Panc1 (cell line): ENCODE measurements at regions not wholly inside any gene's neighbourhood (a gene's known extent, or its start where the extent isn't known, plus 50 kb on each side); places are given as distances from the start of the nearest gene placed in this dataset.

Experiments
- ATAC-seq: fragments of 200-7000 bp; cut with Tn5 transposase; 2 replicates; pipeline ENCODE4 v1.9.1; 2020; ENCODE audit warnings: mild to moderate bottlenecking, moderate library complexity
- BruUV-seq: library from RNA; stranded (reverse); fragments of 400-500 nt; replicated peaks from 2 replicates; lab custom pipeline; 2021; lab: Mats Ljungman, UMichigan
- CTCF ChIA-PET: fragments of 300-600 bp; sonication (Branson Sonifier 250); formaldehyde crosslinking; loops from one replicate; lab custom pipeline; 2022; ENCODE audit warnings: antibody characterized with exemption; lab: Charles Lee
- POLR2A ChIA-PET: fragments of 300-600 bp; sonication (Branson Sonifier 250); formaldehyde crosslinking; loops from one replicate; lab custom pipeline; 2022; ENCODE audit warnings: antibody characterized with exemption; lab: Charles Lee
- DNase-seq: peaks from one replicate; pipeline ENCODE4 v3.0.0-alpha.2; 2010; ENCODE audit warnings: low read depth, low spot score
- H3K27ac ChIP-seq: 2 replicates; pipeline ENCODE4 v1.5.1; 2011; ENCODE audit warnings: mild to moderate bottlenecking, low read length, inconsistent platforms
- H3K27me3 ChIP-seq: fragments of 200-500 bp; sonication (Bioruptor generic); 2 replicates; pipeline ENCODE4 v1.6.0; 2014; ENCODE audit warnings: low read length, inconsistent platforms; ENCODE audit not compliant: control insufficient read depth, insufficient read depth
- H3K36me3 ChIP-seq: fragments of 200-500 bp; sonication (Bioruptor generic); 2 replicates; pipeline ENCODE4 v1.5.1; 2014; ENCODE audit warnings: inconsistent platforms, mild to moderate bottlenecking, low read length, moderate library complexity; ENCODE audit not compliant: control insufficient read depth, insufficient read depth
- H3K4me1 ChIP-seq: 2 replicates; pipeline ENCODE4 v1.5.1; 2011; ENCODE audit warnings: inconsistent platforms, mild to moderate bottlenecking, low read length, moderate library complexity; ENCODE audit not compliant: control insufficient read depth, insufficient read depth
- H3K4me3 ChIP-seq, 2 experiments: 2 replicates each; pipeline ENCODE4 v1.5.1; 2011 to 2012; ENCODE audit warnings: low read depth in 2 of 2, low read length in 2 of 2, mild to moderate bottlenecking in 2 of 2, inconsistent platforms in 1 of 2, moderate library complexity in 1 of 2
- H3K9me3 ChIP-seq: fragments of 200-500 bp; sonication (Bioruptor generic); 2 replicates; pipeline ENCODE4 v1.5.1; 2014; ENCODE audit warnings: low read depth, mild to moderate bottlenecking, inconsistent platforms, low read length, moderate library complexity; ENCODE audit not compliant: control insufficient read depth, insufficient read depth
- CTCF ChIP-seq: fragments of 450-650 bp; IDR thresholded peaks from 2 replicates; pipeline ENCODE4 v1.5.1; 2017; ENCODE audit warnings: mild to moderate bottlenecking
- POLR2AphosphoS5 ChIP-seq: IDR thresholded peaks from 2 replicates; pipeline ENCODE4 v1.6.1; 2012; ENCODE audit warnings: mild to moderate bottlenecking, low read depth, low read length, moderate library complexity
- REST ChIP-seq, 2 experiments: IDR thresholded peaks; 2 replicates each; pipeline ENCODE4 v1.6.1; 2011 to 2012; ENCODE audit warnings: low read depth in 2 of 2, control low read depth in 1 of 2, low read length in 1 of 2, mild to moderate bottlenecking in 1 of 2, moderate library complexity in 1 of 2; ENCODE audit not compliant: insufficient read depth in 1 of 2
- SIN3A ChIP-seq: IDR thresholded peaks from 2 replicates; pipeline ENCODE4 v1.6.1; 2012; ENCODE audit warnings: low read depth, mild to moderate bottlenecking, low read length, moderate library complexity, borderline replicate concordance; ENCODE audit not compliant: insufficient read depth
- TCF7L2 ChIP-seq: IDR thresholded peaks from 2 replicates; pipeline ENCODE4 v1.6.1; 2011; ENCODE audit warnings: mild to moderate bottlenecking, low read depth, low read length, inconsistent platforms
- in situ Hi-C: cut with HindIII; loops from 2 replicates; pipeline ENCODE4 v1.10.0; 2016; ENCODE audit warnings: low sequenced_read_pairs, low pct_unique_long_range_greater_than_20kb
- intact Hi-C: fragments of 100-400 bp; cut with micrococcal nuclease; formaldehyde crosslinking; loops from one replicate; pipeline ENCODE4 v1.10.0; 2022; ENCODE audit not compliant: unreplicated experiment

DNA sequence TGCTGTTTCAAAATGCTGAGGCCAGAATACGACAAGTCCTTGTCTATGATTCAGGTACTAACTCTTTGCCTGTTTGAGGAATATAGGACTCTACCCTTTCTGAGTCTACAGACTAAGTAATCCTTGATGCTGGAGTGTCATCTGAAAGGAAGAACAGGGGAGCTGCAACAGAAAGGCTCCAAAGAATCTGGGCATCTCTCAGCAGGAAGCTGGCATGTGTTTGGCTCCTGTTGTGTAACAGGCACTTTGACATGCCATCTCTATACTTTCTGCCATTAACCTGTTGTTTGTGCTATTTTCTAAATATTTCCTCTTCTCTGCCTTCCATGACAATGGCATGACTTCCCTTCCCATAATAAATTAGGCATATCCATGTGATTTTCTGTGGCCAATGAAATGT is 409.5 kb downstream of the ADRA2A start:
- DNase-seq (no peak), ATAC-seq (no peak)
- ChIA-PET CTCF (no interaction called here), POLR2A (no interaction called here)
- no TSS peak for BruUV-seq
- H3K36me3 ChIP-seq = no peaks in the 10 kb centered on the region
- H3K27ac ChIP-seq = no peak overlapping the region
- no peak for TF ChIP-seq POLR2AphosphoS5
- TF ChIP-seq TCF7L2 = no peak
- no peak for TF ChIP-seq CTCF
- no peak for TF ChIP-seq SIN3A
- TF ChIP-seq REST (IDR thresholded peaks at IDR 0.05; ENCODE audit: insufficient read depth in 1 of 2, low read depth in 2 of 2, low read length in 1 of 2) = no peak
- intact Hi-C loops (no loop called here), in situ Hi-C loops (no loop called here)
- H3K4me3 ChIP-seq = no peak overlapping the region
- no peaks in the 10 kb centered on the region for H3K4me1 ChIP-seq
- no peaks in the 10 kb centered on the region for H3K27me3 ChIP-seq
- H3K9me3 ChIP-seq = 0 out of 2 replicates have a peak, but pooled peaks cover 5% of the 10 kb centered on the region

- no TSS peak for BruUV-seq
- no peak overlapping the region for H3K27ac ChIP-seq
- ChIA-PET POLR2A (no interaction called here), CTCF (no interaction called here)
- ATAC-seq (no peak), DNase-seq (no peak)
- no peaks in the 10 kb centered on the region for H3K36me3 ChIP-seq
- TF ChIP-seq REST (IDR thresholded peaks at IDR 0.05; ENCODE audit: insufficient read depth in 1 of 2, low read depth in 2 of 2, low read length in 1 of 2) (no peak), POLR2AphosphoS5 (no peak), SIN3A (no peak), CTCF (no peak), TCF7L2 (no peak)
- in situ Hi-C loops = no loop called here
- intact Hi-C loops = no loop called here
- no peaks in the 10 kb centered on the region for H3K27me3 ChIP-seq
- peaks cover 5% of the 10 kb centered on the region; the same call in 1 of the 2 replicates for H3K9me3 ChIP-seq
- no peaks in the 10 kb centered on the region for H3K4me1 ChIP-seq
- no peak overlapping the region for H3K4me3 ChIP-seq
Measured at GRCh38 chr10:111488668-111489067, 411.8 kb downstream of the ADRA2A start.
